GM23338 (cell line): ENCODE measurements at regions not wholly inside any gene's neighbourhood (a gene's known extent, or its start where the extent isn't known, plus 50 kb on each side); places are given as distances from the start of the nearest gene placed in this dataset.

Source experiments
- ATAC-seq: fragments of 200-7000 bp; cut with Tn5 transposase; 3 replicates; pipeline ENCODE4 v1.9.1; 2020
- DNase-seq: peaks from one replicate; pipeline ENCODE4 v3.0.0-alpha.2; 2015; ENCODE audit warnings: low spot score
- H2AFZ ChIP-seq: fragments of 200-600 bp; sonication (generic); 2 replicates; pipeline ENCODE4 v1.8.0; 2016; ENCODE audit warnings: antibody characterized with exemption, mild to moderate bottlenecking, moderate library complexity
- H3F3A ChIP-seq: fragments of 200-600 bp; sonication (generic); replicated peaks from 2 replicates; pipeline ENCODE4 v1.8.0; 2017; ENCODE audit warnings: antibody characterized with exemption, mixed run types, low read depth
- H3K27ac ChIP-seq: fragments of 200-600 bp; sonication (generic); 2 replicates; pipeline ENCODE4 v1.6.1; 2016; ENCODE audit warnings: low read depth
- H3K27me3 ChIP-seq: fragments of 200-600 bp; sonication (generic); 2 replicates; pipeline ENCODE4 v1.8.0; 2016; ENCODE audit warnings: mild to moderate bottlenecking, mixed run types, moderate library complexity; ENCODE audit not compliant: insufficient read depth
- H3K36me3 ChIP-seq: fragments of 200-600 bp; sonication (generic); 2 replicates; pipeline ENCODE4 v1.8.0; 2016; ENCODE audit warnings: mild to moderate bottlenecking; ENCODE audit not compliant: insufficient read depth
- H3K4me1 ChIP-seq: fragments of 200-600 bp; sonication (generic); 2 replicates; pipeline ENCODE4 v1.8.0; 2016; ENCODE audit warnings: mild to moderate bottlenecking, moderate library complexity; ENCODE audit not compliant: insufficient read depth
- H3K4me2 ChIP-seq: fragments of 200-600 bp; sonication (generic); 2 replicates; pipeline ENCODE4 v1.7.1; 2017; ENCODE audit warnings: mixed run types
- H3K4me3 ChIP-seq: fragments of 200-600 bp; sonication (generic); 2 replicates; pipeline ENCODE4 v1.6.1; 2016; ENCODE audit warnings: mixed run types
- H3K79me2 ChIP-seq: fragments of 200-600 bp; sonication (generic); replicated peaks from 2 replicates; pipeline ENCODE4 v1.8.0; 2017; ENCODE audit warnings: mild to moderate bottlenecking; ENCODE audit not compliant: insufficient read depth
- H3K9me2 ChIP-seq: fragments of 200-600 bp; sonication (generic); 2 replicates; pipeline ENCODE4 v1.8.0; 2017; ENCODE audit not compliant: insufficient read depth
- H4K20me1 ChIP-seq: fragments of 200-600 bp; sonication (generic); replicated peaks from 2 replicates; pipeline ENCODE4 v1.8.0; 2017; ENCODE audit warnings: mild to moderate bottlenecking; ENCODE audit not compliant: insufficient read depth
- H3K27ac Mint-ChIP-seq: 2 replicates; pipeline ENCODE4 v1.8.0; 2020; ENCODE audit warnings: inconsistent platforms, mild to moderate bottlenecking, moderate library complexity, mixed read lengths
- H3K27me3 Mint-ChIP-seq: 3 replicates; pipeline ENCODE4 v1.8.0; 2022; ENCODE audit warnings: low read depth, mild to moderate bottlenecking, moderate library complexity, mixed read lengths, inconsistent platforms; ENCODE audit not compliant: insufficient read depth, poor library complexity
- H3K36me3 Mint-ChIP-seq: 3 replicates; pipeline ENCODE4 v1.8.0; 2021; ENCODE audit warnings: low read depth, mild to moderate bottlenecking, inconsistent platforms, moderate library complexity, mixed read lengths
- H3K4me1 Mint-ChIP-seq: 3 replicates; pipeline ENCODE4 v1.8.0; 2020; ENCODE audit warnings: mild to moderate bottlenecking, inconsistent platforms, mixed read lengths
- H3K4me3 Mint-ChIP-seq: 3 replicates; pipeline ENCODE4 v1.8.0; 2021; ENCODE audit warnings: moderate library complexity, mild to moderate bottlenecking, inconsistent platforms, mixed read lengths
- H3K9me3 Mint-ChIP-seq: 3 replicates; pipeline ENCODE4 v1.8.0; 2020; ENCODE audit warnings: moderate library complexity, mild to moderate bottlenecking, inconsistent platforms, mixed read lengths
- EZH2 ChIP-seq: fragments of 200-600 bp; sonication (generic); IDR thresholded peaks from one replicate; pipeline ENCODE4 v1.8.0; 2017; ENCODE audit warnings: antibody characterized with exemption, mild to moderate bottlenecking, low read depth; ENCODE audit not compliant: unreplicated experiment
- STAT1 ChIP-seq: IDR thresholded peaks from one replicate; pipeline ENCODE4 v1.6.1; 2016; ENCODE audit warnings: antibody characterized with exemption; ENCODE audit not compliant: unreplicated experiment
- ZNF114 ChIP-seq: fragments of 250-450 bp; sonication (Bioruptor Pico); IDR thresholded peaks from 2 replicates; pipeline ENCODE4 v1.5.0; 2020; ENCODE audit warnings: mild to moderate bottlenecking, moderate library complexity
- ZNF331 ChIP-seq: fragments of 250-450 bp; sonication (Bioruptor Pico); IDR thresholded peaks from 2 replicates; pipeline ENCODE4 v1.5.0; 2020; ENCODE audit warnings: low read depth, mild to moderate bottlenecking, moderate library complexity
- TF ChIP-seq, protein P1 (sequence below): fragments of 250-450 bp; sonication (Bioruptor Pico); IDR thresholded peaks from 2 replicates; pipeline ENCODE4 v1.5.0; 2020; ENCODE audit warnings: mild to moderate bottlenecking, moderate library complexity
- TF ChIP-seq, protein P2 (sequence below): IDR thresholded peaks from 2 replicates; pipeline ENCODE4 v1.6.1; 2016; ENCODE audit warnings: antibody characterized with exemption

DNA sequence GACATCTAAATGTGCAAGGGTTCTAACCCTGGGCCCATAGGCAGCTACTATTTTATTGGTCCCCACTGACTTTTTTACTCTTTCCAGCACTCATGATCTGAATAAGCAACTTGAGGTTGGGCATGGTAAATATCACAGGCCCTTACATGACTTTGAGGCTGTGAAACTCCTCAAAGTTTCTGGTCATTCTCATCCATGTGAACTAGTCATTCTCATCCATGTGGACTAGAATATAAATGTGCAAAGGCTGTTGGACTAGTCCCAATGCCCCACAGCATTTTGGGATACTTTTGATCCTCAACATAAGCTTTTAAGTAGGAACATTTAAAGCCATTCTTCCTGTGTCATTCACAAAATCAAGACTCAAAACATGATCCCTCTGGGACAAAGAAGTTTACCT, 290.7 kb upstream of the PPARGC1A start (continued):
- TF ChIP-seq, protein P1, sequence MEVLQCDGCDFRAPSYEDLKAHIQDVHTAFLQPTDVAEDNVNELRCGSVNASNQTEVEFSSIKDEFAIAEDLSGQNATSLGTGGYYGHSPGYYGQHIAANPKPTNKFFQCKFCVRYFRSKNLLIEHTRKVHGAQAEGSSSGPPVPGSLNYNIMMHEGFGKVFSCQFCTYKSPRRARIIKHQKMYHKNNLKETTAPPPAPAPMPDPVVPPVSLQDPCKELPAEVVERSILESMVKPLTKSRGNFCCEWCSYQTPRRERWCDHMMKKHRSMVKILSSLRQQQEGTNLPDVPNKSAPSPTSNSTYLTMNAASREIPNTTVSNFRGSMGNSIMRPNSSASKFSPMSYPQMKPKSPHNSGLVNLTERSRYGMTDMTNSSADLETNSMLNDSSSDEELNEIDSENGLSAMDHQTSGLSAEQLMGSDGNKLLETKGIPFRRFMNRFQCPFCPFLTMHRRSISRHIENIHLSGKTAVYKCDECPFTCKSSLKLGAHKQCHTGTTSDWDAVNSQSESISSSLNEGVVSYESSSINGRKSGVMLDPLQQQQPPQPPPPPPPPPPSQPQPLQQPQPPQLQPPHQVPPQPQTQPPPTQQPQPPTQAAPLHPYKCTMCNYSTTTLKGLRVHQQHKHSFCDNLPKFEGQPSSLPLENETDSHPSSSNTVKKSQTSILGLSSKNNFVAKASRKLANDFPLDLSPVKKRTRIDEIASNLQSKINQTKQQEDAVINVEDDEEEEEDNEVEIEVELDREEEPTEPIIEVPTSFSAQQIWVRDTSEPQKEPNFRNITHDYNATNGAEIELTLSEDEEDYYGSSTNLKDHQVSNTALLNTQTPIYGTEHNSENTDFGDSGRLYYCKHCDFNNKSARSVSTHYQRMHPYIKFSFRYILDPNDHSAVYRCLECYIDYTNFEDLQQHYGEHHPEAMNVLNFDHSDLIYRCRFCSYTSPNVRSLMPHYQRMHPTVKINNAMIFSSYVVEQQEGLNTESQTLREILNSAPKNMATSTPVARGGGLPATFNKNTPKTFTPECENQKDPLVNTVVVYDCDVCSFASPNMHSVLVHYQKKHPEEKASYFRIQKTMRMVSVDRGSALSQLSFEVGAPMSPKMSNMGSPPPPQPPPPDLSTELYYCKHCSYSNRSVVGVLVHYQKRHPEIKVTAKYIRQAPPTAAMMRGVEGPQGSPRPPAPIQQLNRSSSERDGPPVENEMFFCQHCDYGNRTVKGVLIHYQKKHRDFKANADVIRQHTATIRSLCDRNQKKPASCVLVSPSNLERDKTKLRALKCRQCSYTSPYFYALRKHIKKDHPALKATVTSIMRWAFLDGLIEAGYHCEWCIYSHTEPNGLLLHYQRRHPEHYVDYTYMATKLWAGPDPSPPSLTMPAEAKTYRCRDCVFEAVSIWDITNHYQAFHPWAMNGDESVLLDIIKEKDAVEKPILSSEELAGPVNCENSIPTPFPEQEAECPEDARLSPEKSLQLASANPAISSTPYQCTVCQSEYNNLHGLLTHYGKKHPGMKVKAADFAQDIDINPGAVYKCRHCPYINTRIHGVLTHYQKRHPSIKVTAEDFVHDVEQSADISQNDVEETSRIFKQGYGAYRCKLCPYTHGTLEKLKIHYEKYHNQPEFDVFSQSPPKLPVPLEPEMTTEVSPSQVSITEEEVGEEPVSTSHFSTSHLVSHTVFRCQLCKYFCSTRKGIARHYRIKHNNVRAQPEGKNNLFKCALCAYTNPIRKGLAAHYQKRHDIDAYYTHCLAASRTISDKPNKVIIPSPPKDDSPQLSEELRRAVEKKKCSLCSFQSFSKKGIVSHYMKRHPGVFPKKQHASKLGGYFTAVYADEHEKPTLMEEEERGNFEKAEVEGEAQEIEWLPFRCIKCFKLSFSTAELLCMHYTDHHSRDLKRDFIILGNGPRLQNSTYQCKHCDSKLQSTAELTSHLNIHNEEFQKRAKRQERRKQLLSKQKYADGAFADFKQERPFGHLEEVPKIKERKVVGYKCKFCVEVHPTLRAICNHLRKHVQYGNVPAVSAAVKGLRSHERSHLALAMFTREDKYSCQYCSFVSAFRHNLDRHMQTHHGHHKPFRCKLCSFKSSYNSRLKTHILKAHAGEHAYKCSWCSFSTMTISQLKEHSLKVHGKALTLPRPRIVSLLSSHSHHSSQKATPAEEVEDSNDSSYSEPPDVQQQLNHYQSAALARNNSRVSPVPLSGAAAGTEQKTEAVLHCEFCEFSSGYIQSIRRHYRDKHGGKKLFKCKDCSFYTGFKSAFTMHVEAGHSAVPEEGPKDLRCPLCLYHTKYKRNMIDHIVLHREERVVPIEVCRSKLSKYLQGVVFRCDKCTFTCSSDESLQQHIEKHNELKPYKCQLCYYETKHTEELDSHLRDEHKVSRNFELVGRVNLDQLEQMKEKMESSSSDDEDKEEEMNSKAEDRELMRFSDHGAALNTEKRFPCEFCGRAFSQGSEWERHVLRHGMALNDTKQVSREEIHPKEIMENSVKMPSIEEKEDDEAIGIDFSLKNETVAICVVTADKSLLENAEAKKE (CRISPR knock-in tag): no peak
- no peak for TF ChIP-seq STAT1

DNA sequence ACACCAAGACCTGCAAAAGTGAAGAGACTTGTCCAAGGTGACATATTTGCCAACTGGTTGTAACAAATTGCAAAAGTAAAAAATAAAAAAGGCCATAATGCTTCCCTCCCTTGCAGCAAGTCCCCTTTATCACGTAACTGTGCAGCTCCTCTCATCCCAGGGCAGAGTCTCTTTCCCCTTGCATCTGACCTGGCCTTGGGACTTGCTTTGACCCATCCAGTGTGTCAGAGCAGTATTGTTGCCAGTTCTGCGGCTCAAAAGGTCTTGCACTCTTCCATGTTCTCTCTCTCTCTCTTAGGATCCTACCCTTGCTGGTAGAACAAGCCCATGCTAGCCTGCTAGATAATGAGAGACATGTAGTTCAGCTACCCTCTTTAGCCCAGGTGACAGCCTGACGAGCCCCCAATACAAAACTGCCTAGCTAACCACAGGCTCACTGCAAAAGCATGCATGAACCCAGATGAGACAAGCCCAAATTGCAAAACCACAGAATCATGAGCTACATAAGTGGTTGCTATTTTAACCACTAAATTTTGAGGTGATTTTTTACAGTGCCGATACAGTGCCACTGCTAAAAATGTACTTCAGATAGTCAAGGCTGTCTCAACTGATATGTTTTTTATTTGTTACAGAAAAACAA, 289.5 kb upstream of the PPARGC1A start:
- no peaks in the 10 kb centered on the region for H3F3A ChIP-seq
- no peaks in the 10 kb centered on the region for H4K20me1 ChIP-seq
- DNase-seq: no peak
- H2AFZ ChIP-seq: no peak overlapping the region
- no peaks in the 10 kb centered on the region for H3K4me1 ChIP-seq
- no peak overlapping the region for H3K4me2 ChIP-seq
- no peak overlapping the region for H3K4me3 ChIP-seq
- no peaks in the 10 kb centered on the region for H3K27me3 ChIP-seq
- H3K79me2 ChIP-seq: no peaks in the 10 kb centered on the region
- H3K4me1 Mint-ChIP-seq: peaks cover 8% of the 10 kb centered on the region
- H3K27ac ChIP-seq: no peak overlapping the region
- H3K9me2 ChIP-seq: 0 out of 2 replicates have a peak, but pooled peaks cover 4% of the 10 kb centered on the region
- no peaks in the 10 kb centered on the region for H3K27me3 Mint-ChIP-seq
- ATAC-seq: no peak
- 0 out of 2 replicates have a peak overlapping the region, but pooled peaks have one; percentile 5 for H3K27ac Mint-ChIP-seq
- H3K36me3 ChIP-seq: no peaks in the 10 kb centered on the region
- H3K36me3 Mint-ChIP-seq: no peaks in the 10 kb centered on the region; the same call in 2 of the 3 replicates
- H3K4me3 Mint-ChIP-seq: no peak overlapping the region
- TF ChIP-seq, protein P1 (CRISPR knock-in tag): no peak
- TF ChIP-seq ZNF114 (CRISPR knock-in tag) (no peak), ZNF331 (CRISPR knock-in tag) (no peak), EZH2 (no peak)
- TF ChIP-seq, protein P2, sequence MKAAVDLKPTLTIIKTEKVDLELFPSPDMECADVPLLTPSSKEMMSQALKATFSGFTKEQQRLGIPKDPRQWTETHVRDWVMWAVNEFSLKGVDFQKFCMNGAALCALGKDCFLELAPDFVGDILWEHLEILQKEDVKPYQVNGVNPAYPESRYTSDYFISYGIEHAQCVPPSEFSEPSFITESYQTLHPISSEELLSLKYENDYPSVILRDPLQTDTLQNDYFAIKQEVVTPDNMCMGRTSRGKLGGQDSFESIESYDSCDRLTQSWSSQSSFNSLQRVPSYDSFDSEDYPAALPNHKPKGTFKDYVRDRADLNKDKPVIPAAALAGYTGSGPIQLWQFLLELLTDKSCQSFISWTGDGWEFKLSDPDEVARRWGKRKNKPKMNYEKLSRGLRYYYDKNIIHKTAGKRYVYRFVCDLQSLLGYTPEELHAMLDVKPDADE: no peak
- no peaks in the 10 kb centered on the region for H3K9me3 Mint-ChIP-seq
